Inflammatory macrophage treated with lipopolysaccharide for 1 hour (primary cell): ENCODE measurements at regions not wholly inside any gene's neighbourhood (a gene's known extent, or its start where the extent isn't known, plus 50 kb on each side); places are given as distances from the start of the nearest gene placed in this dataset.
A peak's percentile ranks its signal among the peaks of the same experiment; 100 is the strongest.
"Not testable (repeated sequence)": the region's sequence is repeated elsewhere in the genome, so short reads cannot be mapped to it uniquely, and the experiment has no call there.

Experiments used
- DNase-seq, 2 donors: peaks; one replicate each; pipeline ENCODE4 v3.0.0-alpha.2; 2020 to 2022

- peak; percentile 13 to 57 for DNase-seq
Measured at GRCh38 chr11:81237139-81237538, 1496.5 kb downstream of the FAM181B start.

- DNase-seq, result not testable (repeated sequence)
Measured at GRCh38 chr11:81227409-81227808, 1506.3 kb downstream of the FAM181B start.

DNA sequence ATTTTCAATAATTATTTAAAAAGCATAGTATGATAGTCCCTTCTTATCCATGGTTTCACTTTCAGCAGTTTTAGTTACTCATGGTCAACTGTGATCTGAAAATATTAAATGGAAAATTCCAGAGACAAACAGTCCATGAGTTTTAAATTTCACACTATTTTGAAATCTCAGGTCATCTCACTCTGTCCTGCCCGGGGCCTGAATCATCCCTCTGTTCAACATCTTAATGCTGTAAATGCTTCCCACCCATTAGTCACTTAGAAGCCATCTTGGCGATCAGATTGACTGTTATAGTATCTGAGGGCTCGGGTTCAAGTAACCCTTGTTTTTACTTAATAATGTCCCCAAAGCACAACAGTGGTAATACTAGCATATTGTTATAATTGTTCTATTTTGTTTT lies 1509.3 kb downstream of the FAM181B start:
- no peak for DNase-seq

- no peak for DNase-seq
Measured at GRCh38 chr11:81222491-81222890, 1511.2 kb downstream of the FAM181B start.

GRCh38 chr11:81220146-81220895 lies 1513.3 kb downstream of the FAM181B start:
- DNase-seq, result no peak

GRCh38 chr11:81219661-81220060 lies 1514.0 kb downstream of the FAM181B start:
- DNase-seq, result no peak

- no peak for DNase-seq
Measured at GRCh38 chr11:81218440-81218839, 1515.2 kb downstream of the FAM181B start.

- no peak for DNase-seq
Measured at GRCh38 chr11:81211050-81211449, 1522.6 kb downstream of the FAM181B start.

DNA sequence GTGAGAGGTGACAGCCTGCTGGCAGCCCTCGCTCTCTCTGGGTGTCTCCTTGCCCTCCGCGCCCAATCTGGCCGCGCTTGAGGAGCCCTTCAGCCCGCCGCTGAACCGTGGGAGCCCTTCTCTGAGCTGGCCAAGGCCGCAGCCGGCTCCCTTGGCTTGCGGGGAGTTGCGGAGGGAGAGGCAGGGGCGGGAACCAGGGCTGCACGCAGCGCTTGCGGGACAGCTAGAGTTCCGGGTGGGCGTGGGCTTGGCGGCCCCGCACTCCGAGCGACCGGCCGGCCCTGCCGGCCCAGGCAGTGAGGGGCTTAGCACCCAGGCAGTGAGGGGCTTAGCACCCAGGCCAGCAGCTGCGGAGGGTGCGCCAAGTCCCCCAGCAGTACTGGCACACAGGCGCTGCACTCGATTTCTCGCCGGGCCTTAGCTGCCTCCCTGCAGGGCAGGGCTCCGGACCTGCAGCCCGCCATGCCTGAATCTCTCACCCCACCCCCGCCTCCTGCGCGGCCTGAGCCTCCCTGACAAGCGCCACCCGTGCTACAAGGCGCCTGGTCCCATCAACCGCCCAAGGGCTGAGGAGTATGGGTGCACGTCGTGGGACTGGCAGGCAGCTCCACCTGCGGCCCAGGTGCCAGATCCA lies 1526.1 kb downstream of the FAM181B start:
- DNase-seq, result no peak

GRCh38 chr11:81203876-81204275 lies 1529.8 kb downstream of the FAM181B start:
- no peak for DNase-seq

DNA sequence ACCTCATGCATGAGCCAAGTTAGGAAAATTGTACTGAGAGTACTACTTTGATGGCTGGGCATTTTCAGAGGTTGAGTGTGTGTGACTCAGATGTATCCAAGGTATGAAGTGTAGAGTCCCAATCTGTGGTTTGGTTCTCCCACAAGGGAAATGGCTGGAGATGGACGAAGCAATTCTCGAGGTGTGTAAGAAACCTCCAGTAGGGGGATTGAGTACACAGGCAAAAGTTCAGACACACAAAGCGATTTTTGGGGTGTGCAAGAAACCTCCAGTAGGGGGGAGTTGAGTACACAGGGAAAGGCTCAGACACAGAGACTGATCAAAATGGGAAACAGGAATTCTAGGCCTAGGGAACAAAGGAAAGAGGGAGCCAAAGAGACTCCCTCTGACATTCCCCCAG lies 1536.3 kb downstream of the FAM181B start:
- no peak for DNase-seq

GRCh38 chr11:81192516-81192915 lies 1541.1 kb downstream of the FAM181B start:
- no peak for DNase-seq

DNA sequence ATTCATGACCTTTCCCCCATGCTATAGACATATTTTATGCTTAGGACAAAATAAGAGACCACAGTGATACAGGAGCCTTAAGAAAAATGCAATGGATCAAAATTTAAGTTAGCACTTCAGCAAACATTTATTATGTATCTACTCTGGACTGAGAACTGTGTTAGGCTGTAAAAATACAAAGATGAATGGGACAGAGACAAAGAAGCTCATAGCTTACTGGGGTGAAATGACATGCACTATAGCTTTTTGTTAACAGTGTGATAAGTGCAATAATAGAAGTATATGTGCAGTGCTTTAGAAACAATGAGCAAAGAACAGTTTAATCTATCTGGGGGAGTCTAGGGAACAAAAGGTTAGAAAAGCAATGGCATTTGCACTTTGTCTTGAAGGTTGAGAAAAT lies 1543.1 kb downstream of the FAM181B start:
- no peak for DNase-seq

GRCh38 chr11:81187033-81187432 lies 1546.6 kb downstream of the FAM181B start:
- not testable (repeated sequence) for DNase-seq

DNA sequence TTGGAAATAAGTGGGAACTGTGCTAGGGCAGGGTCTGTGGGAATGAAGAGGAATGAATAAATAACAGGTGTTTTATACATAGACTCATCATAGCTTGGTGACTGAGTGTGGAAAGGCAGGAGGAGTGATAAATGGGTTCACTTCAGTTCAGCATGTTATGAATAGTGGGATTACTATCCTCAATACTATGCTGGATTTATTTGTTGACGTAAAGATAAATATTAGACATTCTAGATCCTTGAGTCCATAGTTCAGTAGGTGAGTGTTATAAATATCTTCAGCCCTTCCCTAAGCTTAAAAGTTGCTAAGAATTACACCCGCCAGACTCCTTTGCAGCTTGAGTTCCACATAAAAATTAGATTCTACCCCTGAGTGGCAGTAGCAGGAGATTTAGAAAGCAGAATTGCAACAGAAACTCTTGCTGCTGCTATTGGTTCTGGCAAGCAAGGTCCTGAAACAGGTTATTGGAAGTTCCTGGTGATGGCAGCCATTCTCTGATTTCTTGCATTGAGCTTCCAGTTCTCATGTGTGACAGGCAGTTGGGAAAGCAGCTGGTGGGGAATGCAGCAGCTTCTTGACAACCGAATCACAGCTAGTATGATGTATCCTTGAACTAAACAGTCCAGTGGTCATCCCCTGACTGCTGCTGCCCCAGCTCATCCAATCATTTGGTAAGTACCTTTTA lies 1558.9 kb downstream of the FAM181B start:
- no peak for DNase-seq

DNA sequence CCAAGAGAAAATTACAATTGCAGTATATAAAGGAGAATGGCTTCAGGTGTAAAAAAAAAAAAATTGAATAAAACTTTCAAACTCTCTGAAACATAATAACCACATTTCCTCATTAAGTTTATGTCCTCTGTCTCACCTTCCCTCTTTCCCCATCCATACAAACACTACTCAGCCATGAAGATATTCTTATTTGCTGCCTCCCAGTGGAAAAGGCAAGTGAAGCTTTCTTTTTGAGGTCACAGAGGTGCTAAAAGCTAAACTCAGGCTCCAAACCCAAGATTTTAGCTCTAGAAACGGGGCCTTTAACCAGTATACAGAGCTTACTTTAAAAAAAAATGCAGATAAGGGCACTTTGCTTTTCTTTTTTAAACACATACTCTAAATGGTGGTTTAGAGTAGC lies 1568.5 kb downstream of the FAM181B start:
- DNase-seq, result no peak

DNA sequence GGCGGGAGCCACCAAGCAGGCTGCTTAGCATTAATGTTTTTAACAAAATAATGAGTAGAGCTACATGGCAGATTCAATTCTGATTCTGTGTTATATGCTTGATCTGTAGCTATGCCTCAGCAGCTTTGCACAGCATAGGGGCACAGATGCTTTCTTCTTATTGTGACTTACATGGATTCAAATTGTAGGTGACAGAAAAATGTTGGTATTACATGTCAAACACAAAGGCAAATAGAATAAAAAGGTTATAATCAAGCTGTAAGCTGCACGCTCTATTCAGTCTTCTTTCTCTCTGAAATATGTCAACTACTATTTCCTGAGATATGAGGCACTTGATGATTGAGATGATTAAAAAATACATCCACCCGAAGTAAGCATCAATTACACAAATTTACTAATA lies 1573.8 kb downstream of the FAM181B start:
- no peak for DNase-seq

DNA sequence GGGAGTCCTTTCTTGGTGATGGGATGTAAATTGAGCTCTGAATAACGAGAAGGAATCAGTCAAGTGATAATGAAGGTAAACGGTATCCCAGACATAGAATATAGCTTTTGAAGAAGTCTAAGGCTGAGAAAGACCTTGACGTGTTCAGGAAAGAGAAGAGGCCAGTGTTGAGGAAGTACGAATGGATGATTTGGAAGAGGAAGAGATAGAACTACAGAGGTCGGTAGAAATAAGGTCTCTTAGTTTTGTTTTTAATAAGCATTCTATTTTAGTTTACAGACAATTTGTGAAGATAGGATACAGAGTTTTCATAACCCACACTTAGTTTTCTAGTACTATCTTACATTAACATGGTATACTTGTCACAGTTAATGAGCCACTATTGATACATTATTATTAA lies 1598.1 kb downstream of the FAM181B start:
- no peak for DNase-seq

DNA sequence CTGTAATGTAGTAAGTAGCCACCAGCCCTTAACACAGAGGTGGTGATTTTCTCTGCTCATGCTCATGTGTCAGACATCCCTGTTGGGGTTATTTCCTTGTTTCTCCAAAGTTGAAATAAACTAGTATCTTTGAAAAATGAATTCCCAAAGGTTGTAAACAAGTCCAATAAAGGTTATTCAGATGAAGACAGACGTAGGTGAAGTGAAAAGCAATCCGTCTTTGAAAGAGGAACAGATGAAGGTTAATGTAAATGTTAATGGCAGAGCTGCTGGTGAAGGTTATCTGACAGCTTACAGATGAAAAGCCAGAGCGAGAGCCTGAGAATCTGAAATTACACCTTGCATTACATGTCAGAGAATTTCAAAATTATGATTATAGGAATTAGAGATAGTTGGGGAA lies 1604.0 kb downstream of the FAM181B start:
- no peak for DNase-seq

DNA sequence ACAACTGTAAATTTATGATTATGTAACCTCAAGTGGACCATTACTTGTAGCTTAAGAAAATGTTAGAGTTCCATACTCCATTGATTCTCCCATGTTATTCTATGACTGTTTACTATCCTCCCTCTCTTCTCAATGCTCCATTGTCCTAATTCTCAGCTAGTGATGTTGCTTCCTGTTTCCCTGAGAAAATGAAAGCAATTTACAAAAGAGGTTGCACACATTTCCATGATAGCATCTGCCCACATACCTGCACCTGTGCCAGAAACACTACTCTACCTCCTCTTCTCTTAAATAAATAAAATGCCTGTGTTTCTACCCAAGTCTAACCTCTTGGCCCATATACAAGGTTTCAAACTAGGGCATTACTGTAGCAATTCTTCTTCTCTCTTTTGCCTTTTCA lies 1620.9 kb downstream of the FAM181B start:
- no peak for DNase-seq

GRCh38 chr11:81104051-81104450 lies 1629.6 kb downstream of the FAM181B start:
- DNase-seq, result no peak

DNA sequence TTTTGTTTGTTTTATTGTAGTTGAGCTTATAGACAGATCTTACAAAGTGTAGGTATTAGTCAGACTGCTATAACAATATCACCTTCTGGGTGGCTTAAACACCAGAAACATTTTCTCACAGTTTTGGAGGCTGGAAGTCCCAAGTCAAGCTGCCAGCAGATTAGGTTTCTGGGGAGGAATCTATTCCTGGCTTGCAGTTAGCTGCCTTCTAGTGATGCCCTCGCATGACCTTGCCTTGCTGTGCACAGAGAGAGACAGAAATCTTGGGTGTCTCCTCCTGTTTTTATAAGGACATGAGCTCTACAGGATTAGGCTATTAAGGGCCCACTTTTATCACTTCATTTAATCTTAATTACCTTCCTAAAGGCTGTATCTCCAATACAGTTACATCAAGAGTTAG lies 1635.2 kb downstream of the FAM181B start:
- DNase-seq, result no peak

DNA sequence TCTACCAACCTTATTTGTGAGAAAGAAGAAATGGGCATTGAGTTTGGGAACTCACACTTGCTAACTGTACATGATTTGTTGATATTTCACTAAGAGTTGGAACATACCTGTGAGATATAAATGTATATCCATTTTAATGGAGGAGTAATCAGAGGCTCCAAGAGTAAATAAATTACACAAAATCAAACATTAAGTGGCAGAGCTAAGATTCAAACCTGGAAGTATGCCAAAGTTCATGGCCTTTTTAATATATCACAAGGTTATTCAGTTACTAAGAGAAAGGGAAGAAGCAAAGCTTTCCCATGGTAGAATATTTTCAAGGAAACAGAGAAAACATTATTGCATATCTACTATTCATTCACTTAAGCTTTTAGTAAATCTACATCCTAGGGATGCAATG lies 1641.1 kb downstream of the FAM181B start:
- DNase-seq, result no peak

DNA sequence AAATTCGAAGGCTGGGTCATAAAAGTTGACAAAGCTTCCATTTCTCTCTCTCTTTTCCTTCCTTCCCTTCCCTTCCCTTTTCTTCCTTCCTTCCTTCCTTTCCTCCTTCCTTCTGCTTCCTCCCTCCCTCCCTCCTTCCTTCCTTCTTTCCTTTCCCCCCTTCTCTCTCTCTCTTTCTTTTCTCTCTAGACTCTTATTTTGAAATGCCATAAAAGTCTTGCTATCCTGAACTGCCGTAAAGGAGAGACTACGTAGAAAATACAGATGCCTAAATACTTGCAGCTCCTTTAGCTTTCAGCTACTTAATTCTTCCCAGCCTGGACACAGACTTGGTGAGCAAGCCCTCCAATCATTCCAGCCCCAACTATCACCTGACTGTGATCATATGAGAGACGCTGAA lies 1644.4 kb downstream of the FAM181B start:
- no peak for DNase-seq
